Breast epithelium (tissue), 4 donors: ENCODE measurements at regions not wholly inside any gene's neighbourhood (a gene's known extent, or its start where the extent isn't known, plus 50 kb on each side); places are given as distances from the start of the nearest gene placed in this dataset.

Experiments
- DNase-seq, 2 donors: peaks; one replicate each; pipeline ENCODE4 v3.0.0-alpha.2; 2019; ENCODE audit warnings: low spot score in 2 of 2
- H3K27ac ChIP-seq, 2 donors: fragments of 200-600 bp; sonication (generic) in 1 of 2; one replicate each; pipeline ENCODE4 v1.5.1; 2016 to 2019; ENCODE audit warnings: mild to moderate bottlenecking in 1 of 2
- H3K27me3 ChIP-seq, 2 donors: fragments of 200-600 bp; sonication (generic) in 1 of 2; one replicate each; pipeline versions ENCODE4 v1.5.1 to v1.6.0; 2017 to 2019; ENCODE audit warnings: control low read depth in 1 of 2, mild to moderate bottlenecking in 1 of 2
- H3K36me3 ChIP-seq: fragments of 200-600 bp; one replicate; pipeline ENCODE4 v1.5.1; 2019
- H3K4me1 ChIP-seq, 2 donors: fragments of 200-600 bp; sonication (generic); one replicate each; pipeline ENCODE4 v1.5.1; 2016 to 2019; ENCODE audit warnings: control low read depth in 1 of 2
- H3K4me3 ChIP-seq, 3 donors: fragments of 200-600 bp; sonication (generic); 1 replicate in 2 of 3; 2 replicates in 1 of 3; pipeline ENCODE4 v1.5.1; 2016 to 2019; ENCODE audit warnings: mild to moderate bottlenecking in 3 of 3, moderate library complexity in 2 of 3
- H3K9me3 ChIP-seq, 2 donors: fragments of 200-600 bp; sonication (generic) in 1 of 2; one replicate each; pipeline ENCODE4 v1.5.1; 2016 to 2019; ENCODE audit warnings: control low read depth in 1 of 2
- CTCF ChIP-seq, 3 donors: fragments of 450-650 bp; IDR thresholded peaks; one replicate each; pipeline ENCODE4 v1.5.1; 2016 to 2017; ENCODE audit warnings: antibody characterized with exemption in 3 of 3, mild to moderate bottlenecking in 3 of 3, moderate library complexity in 3 of 3
- POLR2A ChIP-seq: fragments of 450-650 bp; IDR thresholded peaks from one replicate; pipeline ENCODE4 v1.6.1; 2016; ENCODE audit warnings: antibody characterized with exemption, mild to moderate bottlenecking, moderate library complexity
- POLR2AphosphoS5 ChIP-seq, 3 donors: sonication (generic); formaldehyde crosslinking; IDR thresholded peaks; one replicate each; pipeline ENCODE4 v1.6.1; 2017; ENCODE audit warnings: antibody characterized with exemption in 3 of 3
- intact Hi-C: fragments of 100-400 bp; cut with DNase I; formaldehyde crosslinking; loops from one replicate; pipeline ENCODE4 v1.15.1; 2023; ENCODE audit warnings: low total_unique reads

DNA sequence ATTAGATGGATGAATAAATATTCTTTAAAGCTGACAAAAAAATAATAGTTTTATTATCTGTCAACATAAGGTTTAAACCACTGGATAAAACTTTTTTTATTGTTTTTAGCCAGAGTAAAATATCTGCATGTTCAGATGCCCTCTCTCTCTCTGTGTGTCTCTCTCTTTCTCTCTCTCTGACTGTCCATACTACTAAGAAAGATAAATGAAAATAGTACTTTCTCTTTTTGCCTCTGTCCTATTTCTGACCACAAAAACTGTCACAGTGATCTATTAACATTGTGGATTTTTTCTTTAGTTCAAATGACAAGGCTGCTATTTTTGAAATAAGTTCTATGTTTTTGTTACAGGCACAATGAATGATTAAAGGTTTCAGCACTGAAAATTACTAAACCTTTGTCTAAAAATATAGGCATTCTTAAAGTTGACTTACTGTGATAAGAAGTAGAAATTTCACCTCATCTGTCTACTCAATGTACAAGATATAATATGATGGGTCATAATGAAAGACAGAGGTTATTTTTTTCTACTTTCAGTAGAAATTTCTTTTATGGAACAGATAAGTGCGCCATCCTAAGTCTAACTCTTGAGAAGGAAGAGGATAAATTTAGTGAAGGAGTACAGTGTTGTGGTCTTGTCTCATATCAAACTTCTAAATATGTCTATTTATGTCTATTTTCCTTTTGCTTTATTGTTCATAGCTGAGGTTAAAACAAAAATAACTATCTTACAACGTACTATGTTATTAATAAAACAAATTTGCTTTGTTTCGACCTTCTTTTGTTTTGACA is 341.9 kb upstream of the EYS start:
- Histone ChIP-seq H3K27ac (no peak overlapping the region), H3K4me3 (no peak overlapping the region), H3K4me1 (no peaks in the 10 kb centered on the region), H3K27me3 (no peaks in the 10 kb centered on the region), H3K36me3 (no peaks in the 10 kb centered on the region), H3K9me3 (no peaks in the 10 kb centered on the region)
- no peak for DNase-seq
- intact Hi-C loops = no loop called here
- TF ChIP-seq CTCF (IDR thresholded peaks at IDR 0.05) (no peak), POLR2AphosphoS5 (IDR thresholded peaks at IDR 0.05) (no peak)

GRCh38 chr6:66032626-66033025 is 325.6 kb upstream of the EYS start:
- no peaks in the 10 kb centered on the region for H3K4me1 ChIP-seq
- TF ChIP-seq CTCF (IDR thresholded peaks at IDR 0.05) (no peak), POLR2A (no peak), POLR2AphosphoS5 (IDR thresholded peaks at IDR 0.05) (no peak)
- H3K9me3 ChIP-seq = no peaks in the 10 kb centered on the region
- intact Hi-C loops = no loop called here
- H3K27ac ChIP-seq = no peak overlapping the region
- no peaks in the 10 kb centered on the region for H3K27me3 ChIP-seq
- DNase-seq = no peak
- H3K36me3 ChIP-seq = no peaks in the 10 kb centered on the region
- H3K4me3 ChIP-seq = no peak overlapping the region

- intact Hi-C loops = no loop called here
- no peak for TF ChIP-seq POLR2A
- TF ChIP-seq POLR2AphosphoS5 (IDR thresholded peaks at IDR 0.05) = no peak
- no peak for TF ChIP-seq CTCF (IDR thresholded peaks at IDR 0.05)
- no peaks in the 10 kb centered on the region for H3K36me3 ChIP-seq
- no peaks in the 10 kb centered on the region for H3K4me1 ChIP-seq
- H3K4me3 ChIP-seq = no peak overlapping the region
- no peaks in the 10 kb centered on the region for H3K9me3 ChIP-seq
- no peaks in the 10 kb centered on the region for H3K27me3 ChIP-seq
- H3K27ac ChIP-seq = no peak overlapping the region
- no peak for DNase-seq
Observed at GRCh38 chr6:66029391-66029790, 322.4 kb upstream of the EYS start.

- H3K9me3 ChIP-seq = peaks cover 6 to 8% of the 10 kb centered on the region in 2 donors
- intact Hi-C loops = no loop called here
- DNase-seq = no peak
- H3K4me1 ChIP-seq = no peaks in the 10 kb centered on the region
- H3K36me3 ChIP-seq = no peaks in the 10 kb centered on the region
- no peaks in the 10 kb centered on the region for H3K27me3 ChIP-seq
- H3K27ac ChIP-seq = no peak overlapping the region
- H3K4me3 ChIP-seq = no peak overlapping the region
- TF ChIP-seq CTCF (IDR thresholded peaks at IDR 0.05) = no peak
- TF ChIP-seq POLR2AphosphoS5 (IDR thresholded peaks at IDR 0.05) = no peak
- TF ChIP-seq POLR2A = no peak
Observed at GRCh38 chr6:65999288-65999791, 292.3 kb upstream of the EYS start.

DNA sequence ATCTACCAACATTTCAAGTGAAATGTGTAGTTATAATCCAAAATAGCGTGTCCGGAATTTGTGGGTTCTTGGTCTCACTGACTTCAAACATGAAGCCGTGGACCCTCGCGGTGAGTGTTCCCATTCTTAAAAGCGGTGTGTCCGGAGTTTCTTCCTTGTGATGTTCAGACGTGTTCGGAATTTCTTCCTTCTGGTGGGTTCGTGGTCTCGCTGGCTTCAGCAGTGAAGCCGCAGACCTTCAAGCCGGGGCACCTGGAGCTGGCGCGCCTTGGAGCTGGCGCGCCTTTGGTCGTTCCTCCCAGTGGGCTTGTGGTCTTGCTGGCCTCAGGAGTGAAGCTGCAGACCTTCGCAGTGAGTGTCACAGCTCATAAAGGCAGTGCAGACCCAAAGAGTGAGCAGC is 291.5 kb upstream of the EYS start:
- intact Hi-C loops = no loop called here
- no peak overlapping the region for H3K27ac ChIP-seq
- DNase-seq = no peak
- no peaks in the 10 kb centered on the region for H3K36me3 ChIP-seq
- no peaks in the 10 kb centered on the region for H3K4me1 ChIP-seq
- H3K27me3 ChIP-seq = no peaks in the 10 kb centered on the region
- peaks cover 6 to 8% of the 10 kb centered on the region in 2 donors for H3K9me3 ChIP-seq
- no peak for TF ChIP-seq POLR2A
- no peak for TF ChIP-seq POLR2AphosphoS5 (IDR thresholded peaks at IDR 0.05)
- TF ChIP-seq CTCF (IDR thresholded peaks at IDR 0.05) = no peak
- H3K4me3 ChIP-seq = no peak overlapping the region
